Esophagus muscularis mucosa (tissue), 4 donors: ENCODE measurements at regions not wholly inside any gene's neighbourhood (a gene's known extent, or its start where the extent isn't known, plus 50 kb on each side); places are given as distances from the start of the nearest gene placed in this dataset.

Experiments used
- DNase-seq: peaks from one replicate; pipeline ENCODE4 v3.0.0-alpha.2; 2017; ENCODE audit errors: extremely low spot score
- H3K27ac ChIP-seq, 4 donors: fragments of 200-600 bp; sonication (generic); replicated peaks in 1 of 4; 1 replicate in 3 of 4; 2 replicates in 1 of 4; pipeline ENCODE4 v1.5.1; 2016 to 2019; ENCODE audit warnings: mild to moderate bottlenecking in 1 of 4
- H3K27me3 ChIP-seq, 4 donors: fragments of 200-600 bp; sonication (generic); one replicate each; pipeline versions ENCODE4 v1.5.1 to v1.6.0; 2016 to 2019
- H3K36me3 ChIP-seq, 4 donors: fragments of 200-600 bp; sonication (generic); one replicate each; pipeline ENCODE4 v1.5.1; 2016 to 2019
- H3K4me1 ChIP-seq, 4 donors: fragments of 200-600 bp; sonication (generic); one replicate each; pipeline ENCODE4 v1.5.1; 2016 to 2019
- H3K4me3 ChIP-seq, 4 donors: fragments of 200-600 bp; sonication (generic); 1 replicate in 2 of 4; 2 replicates in 2 of 4; pipeline ENCODE4 v1.5.1; 2016 to 2019; ENCODE audit warnings: mild to moderate bottlenecking in 4 of 4, moderate library complexity in 1 of 4
- H3K9me3 ChIP-seq, 4 donors: fragments of 200-600 bp; sonication (generic); 1 replicate in 3 of 4; 2 replicates in 1 of 4; pipeline ENCODE4 v1.5.1; 2016 to 2019
- EP300 ChIP-seq: sonication (generic); formaldehyde crosslinking; IDR thresholded peaks from one replicate; pipeline ENCODE4 v1.6.1; 2017; ENCODE audit warnings: antibody characterized with exemption
- POLR2A ChIP-seq: fragments of 450-650 bp; IDR thresholded peaks from one replicate; pipeline ENCODE4 v1.6.1; 2017; ENCODE audit warnings: antibody characterized with exemption, moderate library complexity, mild to moderate bottlenecking, low read depth
- POLR2AphosphoS5 ChIP-seq, 2 donors: sonication (generic); formaldehyde crosslinking; IDR thresholded peaks; one replicate each; pipeline ENCODE4 v1.6.1; 2017; ENCODE audit warnings: antibody characterized with exemption in 2 of 2
- WGBS: methylation state at CpG from one replicate; pipeline ENCODE4 v1.1.5; 2018; 5-methylcytosine and 5-hydroxymethylcytosine counted together
- intact Hi-C: fragments of 100-400 bp; cut with DNase I; formaldehyde crosslinking; loops from one replicate; pipeline ENCODE4 v1.15.1; 2023
- TF ChIP-seq, protein P1 (sequence below), 3 experiments: fragments of 200-600 bp in 2 of 3; fragments of 450-650 bp in 1 of 3; sonication (generic) in 2 of 3; IDR thresholded peaks; one replicate each; pipeline ENCODE4 v1.5.1; 2017 to 2019; ENCODE audit warnings: antibody characterized with exemption in 3 of 3, mild to moderate bottlenecking in 2 of 3, moderate library complexity in 1 of 3

DNA sequence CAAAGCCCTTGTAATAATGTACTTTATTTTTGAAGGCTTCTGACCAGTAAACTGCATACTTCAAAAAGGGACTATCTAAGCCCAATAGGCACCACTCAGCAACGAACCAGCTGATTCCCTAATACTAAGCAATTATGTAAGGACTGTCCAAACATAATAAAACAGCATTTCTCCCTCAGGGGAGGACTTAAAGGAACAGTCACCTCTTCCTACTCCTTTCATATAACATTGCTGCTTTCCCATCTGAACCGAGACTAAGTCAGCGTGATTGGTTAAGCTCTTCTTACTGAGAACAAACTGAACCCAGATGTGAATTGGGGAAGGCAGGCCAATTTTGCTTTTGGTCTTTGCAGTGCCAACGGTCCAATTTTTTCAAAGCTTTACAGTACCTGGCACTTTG lies 420.0 kb downstream of the METTL15 start:
- intact Hi-C loops, result no loop called here
- WGBS, result 75% methylated on average over 4 of the region's 4 CpGs
- Histone ChIP-seq H3K27me3 (no peaks in the 10 kb centered on the region), H3K9me3 (peaks cover 0 to 22% (median 8%) of the 10 kb centered on the region in 4 donors), H3K27ac (no peak overlapping the region), H3K4me3 (no peak overlapping the region), H3K36me3 (no peaks in the 10 kb centered on the region), H3K4me1 (no peaks in the 10 kb centered on the region)
- no peak for DNase-seq
- TF ChIP-seq POLR2A, result no peak
- no peak for TF ChIP-seq EP300
- TF ChIP-seq POLR2AphosphoS5 (IDR thresholded peaks at IDR 0.05), result no peak
- TF ChIP-seq, protein P1, sequence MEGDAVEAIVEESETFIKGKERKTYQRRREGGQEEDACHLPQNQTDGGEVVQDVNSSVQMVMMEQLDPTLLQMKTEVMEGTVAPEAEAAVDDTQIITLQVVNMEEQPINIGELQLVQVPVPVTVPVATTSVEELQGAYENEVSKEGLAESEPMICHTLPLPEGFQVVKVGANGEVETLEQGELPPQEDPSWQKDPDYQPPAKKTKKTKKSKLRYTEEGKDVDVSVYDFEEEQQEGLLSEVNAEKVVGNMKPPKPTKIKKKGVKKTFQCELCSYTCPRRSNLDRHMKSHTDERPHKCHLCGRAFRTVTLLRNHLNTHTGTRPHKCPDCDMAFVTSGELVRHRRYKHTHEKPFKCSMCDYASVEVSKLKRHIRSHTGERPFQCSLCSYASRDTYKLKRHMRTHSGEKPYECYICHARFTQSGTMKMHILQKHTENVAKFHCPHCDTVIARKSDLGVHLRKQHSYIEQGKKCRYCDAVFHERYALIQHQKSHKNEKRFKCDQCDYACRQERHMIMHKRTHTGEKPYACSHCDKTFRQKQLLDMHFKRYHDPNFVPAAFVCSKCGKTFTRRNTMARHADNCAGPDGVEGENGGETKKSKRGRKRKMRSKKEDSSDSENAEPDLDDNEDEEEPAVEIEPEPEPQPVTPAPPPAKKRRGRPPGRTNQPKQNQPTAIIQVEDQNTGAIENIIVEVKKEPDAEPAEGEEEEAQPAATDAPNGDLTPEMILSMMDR (IDR thresholded peaks at IDR 0.05), result no peak

DNA sequence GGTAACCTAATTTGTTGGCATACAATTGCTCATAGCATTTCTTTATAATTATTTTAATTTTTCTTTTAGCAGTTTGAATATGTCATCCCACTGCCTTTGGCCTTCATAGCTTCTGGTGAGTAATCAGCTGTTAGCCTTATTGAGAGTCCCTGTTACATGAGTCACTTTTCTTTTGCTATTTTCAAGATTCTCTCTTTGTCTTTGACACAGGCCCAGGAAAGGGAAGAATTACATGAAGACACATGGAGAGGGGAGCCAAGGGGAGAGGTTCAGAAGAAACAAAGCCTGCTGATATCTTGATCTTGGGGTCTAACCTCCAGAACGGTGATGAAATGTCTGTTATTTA lies 418.2 kb downstream of the METTL15 start:
- H3K9me3 ChIP-seq, result peaks cover 0 to 22% (median 8%) of the 10 kb centered on the region in 4 donors
- no peak for DNase-seq
- no peak overlapping the region for H3K27ac ChIP-seq
- intact Hi-C loops, result no loop called here
- TF ChIP-seq EP300 (no peak), POLR2AphosphoS5 (IDR thresholded peaks at IDR 0.05) (no peak), POLR2A (no peak)
- TF ChIP-seq, protein P1 (IDR thresholded peaks at IDR 0.05), result no peak
- no peaks in the 10 kb centered on the region for H3K27me3 ChIP-seq
- WGBS, result 100% methylated on average over 1 of the region's 1 CpG
- H3K4me3 ChIP-seq, result no peak overlapping the region
- no peaks in the 10 kb centered on the region for H3K4me1 ChIP-seq
- no peaks in the 10 kb centered on the region for H3K36me3 ChIP-seq

DNA sequence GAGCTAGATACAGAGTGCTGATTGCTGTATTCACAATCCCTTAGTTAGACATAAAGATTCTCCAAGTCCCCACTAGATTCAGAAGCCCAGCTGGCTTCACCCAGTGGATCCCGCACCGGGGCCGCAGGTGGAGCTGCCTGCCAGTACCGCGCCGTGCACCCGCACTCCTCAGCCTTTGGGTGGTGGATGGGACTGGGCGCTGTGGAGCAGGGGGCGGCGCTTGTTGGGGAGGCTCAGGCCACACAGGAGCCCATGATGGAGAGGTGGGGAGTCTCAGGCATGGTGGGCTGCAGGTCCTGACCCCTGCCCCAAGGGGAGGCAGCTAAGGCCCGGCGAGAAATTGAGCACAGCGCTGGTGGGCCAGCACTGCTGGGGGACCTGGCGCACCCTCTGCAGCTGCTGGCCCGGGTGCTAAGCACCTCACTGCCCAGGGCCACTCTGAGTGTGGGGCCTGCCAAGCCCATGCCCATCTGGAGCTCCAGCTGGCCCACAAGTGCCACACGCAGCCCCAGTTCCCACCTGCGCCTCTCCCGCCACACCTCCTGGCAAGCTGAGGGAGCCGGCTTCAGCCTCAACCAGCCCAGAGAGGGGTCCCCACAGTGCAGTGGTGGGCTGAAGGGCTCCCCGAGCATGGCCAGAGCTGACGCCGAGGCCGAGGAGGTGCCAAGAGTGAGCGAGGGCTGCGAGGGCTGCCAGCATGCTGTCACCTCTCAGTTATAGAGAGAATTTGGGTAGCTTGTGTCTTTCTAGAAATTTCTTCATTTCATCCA lies 417.6 kb downstream of the METTL15 start:
- H3K27me3 ChIP-seq, result no peaks in the 10 kb centered on the region
- TF ChIP-seq EP300 (no peak), POLR2A (no peak), POLR2AphosphoS5 (IDR thresholded peaks at IDR 0.05) (no peak)
- TF ChIP-seq, protein P1 (IDR thresholded peaks at IDR 0.05), result no peak
- H3K4me3 ChIP-seq, result no peak overlapping the region
- WGBS, result 100% methylated on average over 8 of the region's 25 CpGs
- H3K36me3 ChIP-seq, result no peaks in the 10 kb centered on the region
- H3K27ac ChIP-seq, result no peak overlapping the region
- no peaks in the 10 kb centered on the region for H3K4me1 ChIP-seq
- H3K9me3 ChIP-seq, result peaks cover 0 to 22% (median 8%) of the 10 kb centered on the region in 4 donors
- DNase-seq, result no peak
- intact Hi-C loops, result no loop called here

DNA sequence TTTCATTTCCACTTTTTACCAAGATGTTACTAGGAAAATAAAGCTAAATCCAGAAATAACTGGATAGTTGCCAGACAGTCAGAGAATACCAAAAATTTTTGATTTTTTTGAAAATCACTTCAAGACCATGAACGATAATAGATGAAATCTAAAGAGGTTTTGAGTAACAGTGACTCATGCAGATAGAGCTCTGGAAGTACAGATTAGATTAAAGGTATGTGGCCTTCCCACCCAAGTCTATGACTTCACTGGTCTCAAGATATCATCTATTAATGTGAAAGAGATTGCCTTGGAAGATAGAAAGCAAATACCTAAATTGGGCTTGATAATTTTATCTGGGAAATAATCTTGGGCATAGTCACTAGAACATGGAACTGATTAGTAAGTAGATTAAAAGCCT lies 415.9 kb downstream of the METTL15 start:
- intact Hi-C loops, result no loop called here
- TF ChIP-seq POLR2A (no peak), POLR2AphosphoS5 (IDR thresholded peaks at IDR 0.05) (no peak), EP300 (no peak)
- TF ChIP-seq, protein P1 (IDR thresholded peaks at IDR 0.05), result no peak
- H3K27ac ChIP-seq, result no peak overlapping the region
- H3K4me1 ChIP-seq, result no peaks in the 10 kb centered on the region
- no peaks in the 10 kb centered on the region for H3K36me3 ChIP-seq
- no peak overlapping the region for H3K4me3 ChIP-seq
- WGBS, result 93% methylated on average over 1 of the region's 1 CpG
- peaks cover 0 to 22% (median 8%) of the 10 kb centered on the region in 4 donors for H3K9me3 ChIP-seq
- no peaks in the 10 kb centered on the region for H3K27me3 ChIP-seq
- DNase-seq, result no peak

DNA sequence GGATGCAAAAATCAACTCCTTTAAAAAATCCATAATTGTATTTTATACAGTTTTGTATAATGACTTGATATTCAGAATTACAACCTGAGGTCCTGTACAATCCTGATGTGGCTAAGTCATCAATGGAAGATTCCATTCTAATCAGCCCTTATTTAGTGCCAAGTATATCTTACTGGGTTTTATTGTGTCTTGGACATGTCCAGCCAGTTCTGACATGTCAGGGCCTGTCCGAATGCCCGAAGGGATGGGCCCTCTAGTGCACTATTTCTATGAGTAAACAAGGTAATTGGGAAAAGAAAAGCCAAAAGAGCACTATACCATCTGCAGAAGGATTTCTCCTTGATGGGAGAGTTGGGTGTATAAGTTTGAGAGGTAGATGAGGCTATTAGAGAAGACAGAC lies 412.9 kb downstream of the METTL15 start:
- no peak for DNase-seq
- H3K27ac ChIP-seq, result no peak overlapping the region
- H3K27me3 ChIP-seq, result no peaks in the 10 kb centered on the region
- no peaks in the 10 kb centered on the region for H3K4me1 ChIP-seq
- WGBS, result 93% methylated on average over 2 of the region's 2 CpGs
- H3K9me3 ChIP-seq, result peaks cover 0 to 8% (median 3%) of the 10 kb centered on the region in 4 donors
- H3K36me3 ChIP-seq, result no peaks in the 10 kb centered on the region
- no peak overlapping the region for H3K4me3 ChIP-seq
- TF ChIP-seq, protein P1 (IDR thresholded peaks at IDR 0.05), result no peak
- TF ChIP-seq EP300, result no peak
- no peak for TF ChIP-seq POLR2AphosphoS5 (IDR thresholded peaks at IDR 0.05)
- TF ChIP-seq POLR2A, result no peak
- intact Hi-C loops, result no loop called here
